NCI-H1417 (cell line): ENCODE measurements at regions not wholly inside any gene's neighbourhood (a gene's known extent, or its start where the extent isn't known, plus 50 kb on each side); places are given as distances from the start of the nearest gene placed in this dataset.
"Not testable (repeated sequence)": the region's sequence is repeated elsewhere in the genome, so short reads cannot be mapped to it uniquely, and the experiment has no call there.

Source experiments
- DNase-seq, 3 experiments: peaks; one replicate each; lab custom pipeline; 2025; lab: John Stamatoyannopoulos, UW

- not testable (repeated sequence) for DNase-seq
Observed at GRCh38 chr2:185988907-185989306, 250.3 kb downstream of the FSIP2 start.

- DNase-seq, result no peak
Observed at GRCh38 chr2:185990861-185991525, 252.4 kb downstream of the FSIP2 start.

DNA sequence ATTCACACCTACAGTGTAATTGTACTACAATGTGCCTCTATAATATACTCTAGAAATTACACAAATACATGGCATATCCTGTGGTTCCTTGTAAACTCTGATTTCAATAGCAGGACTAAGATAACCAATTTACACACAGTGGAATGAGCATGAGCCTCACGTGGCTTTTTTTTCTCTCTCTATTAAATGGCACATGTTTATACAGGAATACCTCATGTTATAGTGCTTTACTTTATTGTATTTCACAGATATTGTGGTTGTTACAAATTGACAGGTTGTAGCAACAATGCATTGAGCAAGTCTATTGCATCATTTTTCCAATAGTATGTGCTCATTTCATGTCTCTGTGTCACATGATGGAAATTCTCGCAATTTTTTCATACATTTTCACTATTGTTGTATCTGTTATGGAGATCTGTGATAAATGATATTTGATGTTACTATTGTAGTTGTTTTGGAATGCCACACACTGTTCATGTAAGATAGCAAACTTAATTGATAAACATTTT, 260.0 kb downstream of the FSIP2 start:
- DNase-seq, result no peak

GRCh38 chr2:186009341-186009740, 270.7 kb downstream of the FSIP2 start:
- no peak for DNase-seq

DNA sequence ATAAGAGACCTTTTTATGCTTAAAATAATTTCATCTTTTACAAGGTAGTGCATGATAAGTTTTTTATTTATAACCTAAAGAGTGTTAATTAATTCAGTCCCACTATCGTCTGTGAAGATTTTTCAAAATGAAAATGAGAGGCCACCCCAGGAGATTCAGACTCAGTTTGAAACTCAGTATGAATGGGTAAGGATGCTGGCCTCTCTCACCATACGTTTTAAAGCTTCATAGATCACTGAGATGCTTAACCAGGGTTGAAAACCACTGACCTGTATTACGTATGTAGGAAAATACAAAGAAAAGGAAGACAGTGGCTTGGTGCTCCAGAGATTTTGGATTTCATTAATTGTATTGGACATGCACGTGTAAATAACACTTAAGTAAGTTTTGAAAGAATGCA, 278.7 kb downstream of the FSIP2 start:
- no peak for DNase-seq

- no peak for DNase-seq
Observed at GRCh38 chr2:186024921-186025320, 286.3 kb downstream of the FSIP2 start.

DNA sequence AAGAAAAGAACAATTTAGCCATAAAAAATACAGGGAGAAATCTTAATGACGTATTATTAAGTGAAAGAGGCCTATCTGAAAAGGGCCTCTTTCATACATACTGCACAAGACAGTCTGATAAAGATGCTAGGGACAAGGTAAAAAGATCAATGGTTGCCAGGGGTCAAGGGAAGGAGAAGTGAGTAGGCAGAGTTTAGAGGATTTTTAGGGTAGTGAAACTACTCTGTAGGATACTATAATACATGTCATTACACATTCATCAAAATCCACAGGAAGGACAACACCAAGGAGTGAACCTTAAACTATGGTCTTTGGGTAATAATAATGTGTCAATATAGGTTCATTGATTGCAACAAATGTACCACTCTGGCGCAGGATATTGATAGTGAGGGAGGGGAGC, 289.3 kb downstream of the FSIP2 start:
- DNase-seq, result no peak

DNA sequence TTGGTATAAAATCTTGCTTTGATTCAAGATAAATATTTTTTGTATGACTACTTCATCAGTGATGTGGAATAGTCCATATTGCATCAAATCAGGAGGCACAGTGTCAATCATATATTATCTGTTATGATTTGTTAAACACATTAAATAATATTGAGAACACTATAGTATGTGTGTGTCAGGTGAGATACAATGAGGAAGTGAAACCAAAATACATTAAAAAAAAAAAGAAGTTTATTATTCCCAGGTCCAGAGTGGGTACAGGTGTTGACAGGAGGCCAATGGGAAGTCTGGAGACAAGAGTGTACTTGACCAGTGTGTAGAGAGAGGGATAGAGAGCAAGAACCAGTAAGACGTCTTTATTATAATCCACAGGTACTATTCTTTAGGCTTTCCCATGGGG, 292.6 kb downstream of the FSIP2 start:
- DNase-seq, result no peak

GRCh38 chr2:186032102-186032738, 293.6 kb downstream of the FSIP2 start:
- no peak for DNase-seq

DNA sequence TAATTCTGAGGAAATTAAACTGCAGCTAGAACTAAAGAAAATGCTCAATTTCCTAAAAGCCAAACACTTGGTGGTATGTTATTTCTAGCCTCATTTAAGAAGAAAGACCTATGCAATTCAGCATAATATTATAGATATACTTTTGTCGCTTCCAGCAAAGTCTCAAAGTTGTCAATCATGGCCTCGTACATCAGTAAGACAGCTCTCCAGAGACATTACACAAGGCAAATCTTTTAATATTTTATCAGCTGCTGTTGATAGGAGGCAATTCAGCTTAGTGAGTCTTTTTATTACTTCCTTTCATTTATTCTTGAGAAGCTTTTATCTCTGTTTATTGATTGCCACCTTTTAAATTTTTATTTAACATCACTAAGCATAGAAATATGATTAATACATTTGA, 294.3 kb downstream of the FSIP2 start:
- no peak for DNase-seq

GRCh38 chr2:186033541-186033940, 294.9 kb downstream of the FSIP2 start:
- no peak for DNase-seq

DNA sequence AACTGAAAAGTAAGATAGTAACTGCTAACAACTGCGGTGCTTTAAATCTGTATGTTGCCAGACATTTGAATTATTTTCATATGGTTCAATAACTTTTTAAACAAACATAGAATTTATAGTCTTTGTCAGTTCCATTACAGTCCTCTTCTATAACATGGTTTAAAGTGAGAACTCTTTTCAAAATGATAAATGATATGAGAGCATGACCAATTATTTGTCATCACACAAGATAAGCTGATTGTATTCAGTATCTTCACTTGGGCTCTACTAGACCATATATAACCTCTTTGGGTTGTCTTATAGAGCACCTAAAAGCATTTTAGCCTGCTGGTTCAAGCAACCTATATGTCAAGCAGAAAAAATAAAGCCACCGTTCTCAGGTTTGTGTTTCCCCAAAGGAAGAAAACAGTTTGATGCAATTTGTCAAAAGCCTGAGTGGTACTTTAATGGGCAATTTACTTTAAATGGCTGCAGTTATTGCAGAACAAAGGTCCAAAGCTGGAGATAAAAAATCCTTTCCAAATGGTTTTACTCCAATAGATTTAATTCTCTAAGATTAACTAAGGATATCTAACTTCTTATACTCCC, 298.4 kb downstream of the FSIP2 start:
- peak; percentile 18 to 87 (median 72) for DNase-seq

GRCh38 chr2:186042207-186043028, 303.8 kb downstream of the FSIP2 start:
- no peak for DNase-seq

- DNase-seq, result no peak
Observed at GRCh38 chr2:186044761-186045160, 306.2 kb downstream of the FSIP2 start.

- DNase-seq, result no peak
Observed at GRCh38 chr2:186052930-186053329, 314.3 kb downstream of the FSIP2 start.

GRCh38 chr2:186058614-186059013, 320.0 kb downstream of the FSIP2 start:
- peak in 1 of 3 experiments; percentile 69 for DNase-seq

DNA sequence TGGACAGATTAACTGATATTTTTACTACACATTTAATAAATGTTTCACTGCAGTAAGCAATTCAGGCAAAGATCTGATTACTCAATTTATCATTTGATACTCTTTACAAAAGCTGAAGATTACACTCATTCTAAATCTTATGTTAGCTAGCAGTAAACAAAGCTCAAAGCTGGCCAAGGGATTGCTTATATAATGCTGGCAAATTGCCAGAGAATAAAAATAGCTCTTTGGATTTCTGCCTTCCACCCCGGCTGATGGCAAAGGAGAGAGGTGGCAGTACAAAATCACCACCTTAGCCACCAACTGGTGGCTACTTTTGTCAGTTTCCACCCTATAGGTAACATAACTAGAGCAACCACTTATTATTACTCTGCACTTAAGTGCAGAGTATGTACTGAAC, 320.5 kb downstream of the FSIP2 start:
- peak in 2 of 3 experiments; percentile 40 to 72 for DNase-seq

DNA sequence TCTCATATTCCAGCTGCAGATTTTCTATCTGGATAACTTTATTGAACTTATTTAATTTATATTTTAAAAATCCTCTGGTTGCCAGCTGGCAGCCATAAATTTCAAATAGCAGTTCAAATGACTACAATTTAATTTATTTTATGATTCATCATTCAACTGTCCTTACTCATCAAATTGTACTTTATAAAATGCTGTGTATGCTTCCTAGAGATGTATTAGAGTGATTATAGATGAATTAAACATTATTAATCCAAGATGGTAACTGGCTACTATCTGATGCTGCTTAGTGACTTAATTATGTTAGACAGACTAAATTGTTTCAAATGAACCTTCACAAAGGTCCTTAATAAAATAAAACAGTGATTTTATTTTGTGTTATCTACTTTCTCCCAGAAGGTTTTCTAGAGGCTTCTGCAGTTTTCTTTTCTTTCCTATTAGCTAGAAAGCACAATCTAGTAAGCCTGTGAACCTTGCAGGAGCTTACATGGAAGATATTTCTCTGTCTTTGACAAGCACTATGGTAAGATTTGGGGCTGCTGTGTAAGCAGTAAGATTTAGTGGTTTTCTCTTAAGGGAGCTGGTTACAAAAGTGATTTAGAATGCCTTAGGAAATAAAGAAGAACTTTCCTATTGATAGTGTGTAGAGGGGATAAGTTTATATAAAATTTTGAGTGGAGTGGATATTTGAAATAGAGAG, 322.3 kb downstream of the FSIP2 start:
- no peak for DNase-seq

- DNase-seq, result no peak
Observed at GRCh38 chr2:186064507-186064906, 325.9 kb downstream of the FSIP2 start.

GRCh38 chr2:186065491-186065890, 326.9 kb downstream of the FSIP2 start:
- no peak for DNase-seq

- DNase-seq, result no peak
Observed at GRCh38 chr2:186068139-186068801, 329.7 kb downstream of the FSIP2 start.
